Activated CD4-positive, alpha-beta T cell treated with anti-CD3 and anti-CD28 coated beads, Interleukin-2, Interleukin-6, amounts not matched to agents 100 ng/mL and 50 ng/mL, durations not matched to agents 16 hours and 8 hours (primary cell): ENCODE measurements at regions not wholly inside any gene's neighbourhood (a gene's known extent, or its start where the extent isn't known, plus 50 kb on each side); places are given as distances from the start of the nearest gene placed in this dataset.

Experiments
- DNase-seq: peaks from one replicate; pipeline ENCODE4 v3.0.0-alpha.2; 2020

DNA sequence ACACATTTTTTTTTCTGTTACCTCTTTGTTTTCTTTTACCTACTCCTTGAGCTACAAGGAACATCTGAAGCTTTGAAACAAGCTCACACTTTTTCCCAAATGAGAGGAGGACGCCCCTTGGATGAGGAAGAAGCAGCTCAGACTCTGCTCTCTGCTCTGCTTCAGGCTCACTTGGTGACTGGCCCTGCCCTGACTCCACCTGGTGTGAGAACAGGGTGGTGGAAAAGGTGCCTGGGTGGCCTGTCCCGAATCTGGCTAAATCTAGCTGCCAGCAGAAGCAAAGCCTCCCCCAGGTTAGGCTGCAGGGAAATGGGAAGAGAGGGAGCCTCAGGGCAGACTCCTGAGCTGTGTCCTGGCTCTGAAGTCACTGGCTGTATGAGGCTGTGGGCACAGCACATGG is 68.0 kb upstream of the CEACAM8 start:
- DNase-seq: no peak

DNA sequence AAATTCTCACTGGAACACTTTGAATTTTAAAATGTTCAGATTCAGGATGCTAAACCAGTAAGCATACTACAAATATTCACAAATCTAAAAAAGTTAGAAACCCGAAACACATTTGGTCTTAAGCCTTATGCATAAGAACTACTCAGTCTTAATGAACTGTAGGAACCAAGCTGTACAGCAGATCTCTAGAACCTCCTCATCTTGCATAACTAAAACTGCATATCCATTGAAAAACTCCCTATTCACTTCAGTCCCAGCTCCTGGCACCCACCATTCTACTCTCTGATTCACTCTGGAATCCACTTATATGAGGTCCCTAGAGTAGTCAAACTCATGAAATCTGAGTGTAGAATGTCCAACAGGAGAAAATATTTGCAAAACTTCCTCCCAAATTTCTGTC is 65.6 kb upstream of the CEACAM8 start:
- no peak for DNase-seq

DNA sequence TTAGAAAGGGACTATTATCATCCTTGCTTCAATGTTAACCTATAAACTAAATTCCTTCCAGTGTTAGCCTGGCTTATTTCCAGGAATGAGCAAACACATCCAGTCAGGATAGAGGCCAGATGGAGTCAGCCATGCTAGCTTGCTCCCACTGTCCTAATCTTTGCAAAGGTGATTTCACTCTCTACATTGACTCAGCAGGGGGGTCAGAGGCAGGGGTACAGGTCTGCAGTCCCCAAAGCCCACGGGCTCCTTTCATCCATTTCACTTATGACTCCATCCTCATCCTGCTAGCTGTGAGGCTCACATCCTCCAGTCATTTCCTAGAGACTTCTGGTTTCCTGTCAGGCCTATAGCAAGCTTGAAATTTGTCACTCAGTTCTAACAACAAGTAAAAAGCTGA is 63.4 kb upstream of the CEACAM8 start:
- peak; percentile 42 for DNase-seq

DNA sequence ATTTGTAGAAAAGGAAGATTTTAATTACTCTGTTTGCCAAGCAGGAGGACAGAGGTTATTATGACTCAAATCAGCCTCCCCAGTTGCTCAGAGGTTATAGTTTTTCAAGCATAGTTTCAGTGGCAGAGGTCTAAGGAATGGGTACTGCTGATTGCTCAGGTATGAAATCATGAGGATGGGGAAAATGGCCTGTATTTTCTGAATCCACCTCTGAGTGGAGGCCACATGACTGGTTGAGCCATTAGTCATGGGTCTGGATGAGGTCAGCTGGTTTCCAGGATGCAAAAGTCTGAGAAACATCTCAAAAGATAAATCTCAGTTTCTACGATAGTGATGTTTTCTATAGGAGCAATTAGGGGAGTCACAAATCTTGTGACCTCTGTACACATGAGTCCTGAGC is 62.8 kb upstream of the CEACAM8 start:
- peak; percentile 13 for DNase-seq

DNA sequence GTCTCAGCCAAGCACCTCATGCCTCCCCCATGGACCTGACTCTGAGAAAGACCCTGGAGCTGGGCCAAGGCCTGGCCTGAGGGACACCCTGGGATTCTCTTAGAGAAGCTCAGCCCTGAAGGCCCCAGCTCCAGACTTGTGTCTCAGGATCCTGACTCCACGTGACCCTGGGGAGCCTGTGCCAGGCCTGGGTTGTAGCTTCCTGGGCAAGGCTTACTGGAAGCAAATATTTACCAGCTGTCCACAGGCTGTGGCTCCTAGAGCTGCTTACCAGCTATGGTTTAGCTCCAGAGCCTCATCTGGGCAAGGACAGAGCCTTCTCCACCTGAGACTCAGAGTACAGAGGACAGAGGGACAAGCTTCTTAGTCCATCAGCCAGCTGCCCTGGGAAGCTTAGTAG is 61.0 kb upstream of the CEACAM8 start:
- DNase-seq: no peak

DNA sequence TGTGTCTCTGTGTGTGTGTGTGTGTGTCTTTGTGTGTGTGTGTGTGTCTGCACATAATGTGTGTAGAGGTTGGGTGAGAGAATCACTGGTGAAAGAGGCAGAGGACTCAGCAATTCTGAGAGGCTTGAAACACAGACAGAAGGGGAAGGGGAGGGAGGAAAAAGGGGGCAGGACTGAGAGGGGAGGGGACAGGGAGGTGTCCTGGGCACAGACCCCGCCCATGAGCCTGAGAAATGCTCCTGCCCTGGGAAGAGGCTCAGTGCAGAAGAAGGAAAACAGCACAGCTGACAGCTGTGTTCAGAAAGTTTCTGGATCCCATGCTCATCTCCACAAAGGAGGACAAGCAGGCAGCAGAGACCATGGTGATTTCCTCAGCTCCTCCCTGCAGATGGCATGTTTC is 59.1 kb upstream of the CEACAM8 start:
- no peak for DNase-seq

- DNase-seq: no peak
Measured at GRCh38 chr19:42652021-42652420, 57.3 kb upstream of the CEACAM8 start.
